CD14-positive monocyte (primary cell): ENCODE measurements at regions not wholly inside any gene's neighbourhood (a gene's known extent, or its start where the extent isn't known, plus 50 kb on each side); places are given as distances from the start of the nearest gene placed in this dataset.
A peak's percentile ranks its signal among the peaks of the same experiment; 100 is the strongest.

ENCODE experiments used
- DNase-seq, 3 donors: peaks; one replicate each; pipeline ENCODE4 v3.0.0-alpha.2; 2011 to 2022
- H2AFZ ChIP-seq: 2 replicates; pipeline ENCODE4 v1.6.0; 2012; ENCODE audit warnings: mild to moderate bottlenecking, low read depth, low read length, inconsistent platforms; ENCODE audit not compliant: insufficient read depth, poor library complexity, severe bottlenecking
- H3K27ac ChIP-seq, 2 donors: 1 replicate in 1 of 2; 2 replicates in 1 of 2; pipeline ENCODE4 v1.5.1; 2012 to 2013; ENCODE audit warnings: low read length in 2 of 2, control low read depth in 1 of 2, inconsistent platforms in 1 of 2, low read depth in 1 of 2, mild to moderate bottlenecking in 1 of 2
- H3K27me3 ChIP-seq, 2 donors: one replicate each; pipeline versions ENCODE4 v1.6.0 to v1.6.1; 2011 to 2013; ENCODE audit warnings: low read length in 2 of 2; ENCODE audit not compliant: control insufficient read depth in 2 of 2, insufficient read depth in 2 of 2
- H3K36me3 ChIP-seq, 2 donors: replicated peaks in 1 of 2; 1 replicate in 1 of 2; 2 replicates in 1 of 2; pipeline versions ENCODE4 v1.5.1 to v1.6.1; 2012 to 2013; ENCODE audit warnings: low read length in 2 of 2, control low read depth in 1 of 2, inconsistent platforms in 1 of 2, mild to moderate bottlenecking in 1 of 2; ENCODE audit not compliant: insufficient read depth in 2 of 2, control insufficient read depth in 1 of 2
- H3K4me1 ChIP-seq, 2 donors: 1 replicate in 1 of 2; 2 replicates in 1 of 2; pipeline versions ENCODE4 v1.5.1 to v1.6.1; 2012 to 2013; ENCODE audit warnings: low read length in 2 of 2, control low read depth in 1 of 2, inconsistent platforms in 1 of 2, mild to moderate bottlenecking in 1 of 2, moderate library complexity in 1 of 2; ENCODE audit not compliant: insufficient read depth in 2 of 2, control insufficient read depth in 1 of 2
- H3K4me2 ChIP-seq: replicated peaks from 2 replicates; pipeline ENCODE3; 2012; ENCODE audit warnings: low read length, moderate library complexity, mild to moderate bottlenecking; ENCODE audit not compliant: poor library complexity, severe bottlenecking; ENCODE audit errors: extremely low read depth
- H3K4me3 ChIP-seq, 3 experiments: fragments of 200-600 bp in 1 of 3; sonication (generic) in 1 of 3; replicated peaks in 1 of 3; 1 replicate in 2 of 3; 2 replicates in 1 of 3; pipeline ENCODE4 v1.5.1; 2011 to 2013; ENCODE audit warnings: low read length in 3 of 3, mild to moderate bottlenecking in 3 of 3, control low read depth in 2 of 3, low read depth in 2 of 3, inconsistent platforms in 1 of 3, moderate library complexity in 1 of 3
- H3K79me2 ChIP-seq: 2 replicates; pipeline ENCODE4 v1.6.0; 2012; ENCODE audit warnings: mild to moderate bottlenecking, control low read depth, inconsistent platforms, low read length, moderate library complexity; ENCODE audit not compliant: insufficient read depth
- H3K9ac ChIP-seq: 2 replicates; pipeline ENCODE4 v1.6.0; 2017; ENCODE audit warnings: low read length, mild to moderate bottlenecking; ENCODE audit not compliant: insufficient read depth, poor library complexity, severe bottlenecking
- H3K9me3 ChIP-seq, 2 donors: replicated peaks in 1 of 2; 1 replicate in 1 of 2; 2 replicates in 1 of 2; pipeline versions ENCODE4 v1.5.1 to v1.6.1; 2012 to 2013; ENCODE audit warnings: low read length in 2 of 2, control low read depth in 1 of 2; ENCODE audit not compliant: control insufficient read depth in 1 of 2, insufficient read depth in 1 of 2
- H4K20me1 ChIP-seq: 2 replicates; pipeline ENCODE4 v1.6.0; 2012; ENCODE audit warnings: mild to moderate bottlenecking, low read length, control low read depth, moderate library complexity; ENCODE audit not compliant: insufficient read depth
- H3K27ac Mint-ChIP-seq, 7 donors: one replicate each; pipeline ENCODE4 v1.8.0; 2020; ENCODE audit warnings: mild to moderate bottlenecking in 7 of 7, mixed read lengths in 7 of 7, moderate library complexity in 6 of 7, inconsistent platforms in 2 of 7
- H3K27me3 Mint-ChIP-seq, 3 donors: one replicate each; pipeline ENCODE4 v1.8.0; 2021 to 2022; ENCODE audit warnings: low read depth in 3 of 3, mild to moderate bottlenecking in 3 of 3, mixed read lengths in 3 of 3, moderate library complexity in 3 of 3, inconsistent platforms in 1 of 3
- H3K36me3 Mint-ChIP-seq, 2 donors: one replicate each; pipeline ENCODE4 v1.8.0; 2020; ENCODE audit warnings: mixed read lengths in 2 of 2, inconsistent platforms in 1 of 2, mild to moderate bottlenecking in 1 of 2
- H3K4me1 Mint-ChIP-seq: one replicate; pipeline ENCODE4 v1.8.0; 2020; ENCODE audit warnings: mild to moderate bottlenecking, mixed read lengths
- H3K4me3 Mint-ChIP-seq, 2 donors: one replicate each; pipeline ENCODE4 v1.8.0; 2020; ENCODE audit warnings: mild to moderate bottlenecking in 2 of 2, mixed read lengths in 2 of 2, moderate library complexity in 1 of 2
- H3K9me3 Mint-ChIP-seq, 7 donors: one replicate each; pipeline ENCODE4 v1.8.0; 2020 to 2022; ENCODE audit warnings: mixed read lengths in 7 of 7, mild to moderate bottlenecking in 6 of 7, moderate library complexity in 6 of 7, inconsistent platforms in 2 of 7
- WGBS: methylation state at CpG from one replicate; pipeline ENCODE4 v1.1.5; 2013; ENCODE audit warnings: missing lambda C conversion rate; ENCODE audit not compliant: insufficient coverage; 5-methylcytosine and 5-hydroxymethylcytosine counted together
- intact Hi-C, 2 donors: fragments of 100-400 bp; cut with micrococcal nuclease; formaldehyde crosslinking; loops; one replicate each; pipeline versions ENCODE4 v1.15.0 to v1.15.1; 2023
- TF ChIP-seq, protein P1 (sequence below): fragments of 200-600 bp; IDR thresholded peaks from one replicate; pipeline ENCODE4 v1.8.0; 2022; ENCODE audit warnings: antibody characterized with exemption, mild to moderate bottlenecking

DNA sequence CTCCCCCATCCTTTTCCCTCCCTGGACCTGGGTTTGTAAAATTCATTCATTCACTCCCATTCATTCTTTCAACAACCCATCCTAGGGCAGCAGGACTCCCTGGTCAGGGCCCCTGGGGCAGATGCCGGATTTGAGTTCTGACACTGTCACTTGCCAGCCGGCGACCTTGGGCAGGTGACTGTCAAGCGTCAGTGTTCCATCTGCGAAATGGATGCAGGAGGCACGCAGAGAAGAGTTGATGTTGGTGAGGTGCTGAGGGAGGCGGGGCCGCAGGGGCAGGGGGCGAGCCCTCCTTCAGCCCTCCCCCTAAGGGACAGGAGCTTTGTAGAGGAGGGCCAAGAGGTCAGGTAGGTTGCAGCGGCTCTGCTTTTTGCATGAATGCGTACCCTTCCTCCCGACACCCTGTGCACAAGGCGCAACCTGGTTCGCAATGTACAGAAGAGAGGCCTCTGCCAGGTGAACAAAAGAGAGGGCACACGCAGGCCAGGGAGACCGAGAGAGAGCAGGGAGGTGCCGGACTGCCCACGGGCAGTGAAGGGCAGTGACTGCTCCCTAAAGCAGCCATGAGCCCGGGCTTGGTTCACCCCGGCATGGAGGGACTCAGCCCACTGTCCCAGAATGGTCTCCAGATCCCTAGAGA lies 128.1 kb downstream of the BARX1 start:
- Histone ChIP-seq H3K4me3 (no peak overlapping the region), H3K9me3 (no peaks in the 10 kb centered on the region), H4K20me1 (no peaks in the 10 kb centered on the region), H3K9ac (no peak overlapping the region), H3K36me3 (no peaks in the 10 kb centered on the region), H3K27ac (no peak overlapping the region), H3K79me2 (no peaks in the 10 kb centered on the region), H2AFZ (no peak overlapping the region), H3K27me3 (peaks cover 0 to 32% of the 10 kb centered on the region in 2 donors), H3K4me1 (no peaks in the 10 kb centered on the region), H3K4me2 (no peak overlapping the region)
- Mint-ChIP-seq H3K4me1 (peaks cover 3% of the 10 kb centered on the region), H3K36me3 (no peaks in the 10 kb centered on the region), H3K9me3 (peaks cover 0 to 11% (median 4%) of the 10 kb centered on the region in 7 donors), H3K27ac (no peak overlapping the region), H3K27me3 (peaks cover 22 to 47% (median 39%) of the 10 kb centered on the region in 3 donors), H3K4me3 (peak overlapping the region in 1 of 2 donors; percentile 83)
- TF ChIP-seq, protein P1, sequence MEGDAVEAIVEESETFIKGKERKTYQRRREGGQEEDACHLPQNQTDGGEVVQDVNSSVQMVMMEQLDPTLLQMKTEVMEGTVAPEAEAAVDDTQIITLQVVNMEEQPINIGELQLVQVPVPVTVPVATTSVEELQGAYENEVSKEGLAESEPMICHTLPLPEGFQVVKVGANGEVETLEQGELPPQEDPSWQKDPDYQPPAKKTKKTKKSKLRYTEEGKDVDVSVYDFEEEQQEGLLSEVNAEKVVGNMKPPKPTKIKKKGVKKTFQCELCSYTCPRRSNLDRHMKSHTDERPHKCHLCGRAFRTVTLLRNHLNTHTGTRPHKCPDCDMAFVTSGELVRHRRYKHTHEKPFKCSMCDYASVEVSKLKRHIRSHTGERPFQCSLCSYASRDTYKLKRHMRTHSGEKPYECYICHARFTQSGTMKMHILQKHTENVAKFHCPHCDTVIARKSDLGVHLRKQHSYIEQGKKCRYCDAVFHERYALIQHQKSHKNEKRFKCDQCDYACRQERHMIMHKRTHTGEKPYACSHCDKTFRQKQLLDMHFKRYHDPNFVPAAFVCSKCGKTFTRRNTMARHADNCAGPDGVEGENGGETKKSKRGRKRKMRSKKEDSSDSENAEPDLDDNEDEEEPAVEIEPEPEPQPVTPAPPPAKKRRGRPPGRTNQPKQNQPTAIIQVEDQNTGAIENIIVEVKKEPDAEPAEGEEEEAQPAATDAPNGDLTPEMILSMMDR = no peak
- intact Hi-C loops = loop anchor here (5.0 kb wide), 1 partner anchor 135 kb away; no protein-coding TSS in a partner anchor
- no peak for DNase-seq
- 33% methylated on average over 12 of the region's 20 CpGs for WGBS

DNA sequence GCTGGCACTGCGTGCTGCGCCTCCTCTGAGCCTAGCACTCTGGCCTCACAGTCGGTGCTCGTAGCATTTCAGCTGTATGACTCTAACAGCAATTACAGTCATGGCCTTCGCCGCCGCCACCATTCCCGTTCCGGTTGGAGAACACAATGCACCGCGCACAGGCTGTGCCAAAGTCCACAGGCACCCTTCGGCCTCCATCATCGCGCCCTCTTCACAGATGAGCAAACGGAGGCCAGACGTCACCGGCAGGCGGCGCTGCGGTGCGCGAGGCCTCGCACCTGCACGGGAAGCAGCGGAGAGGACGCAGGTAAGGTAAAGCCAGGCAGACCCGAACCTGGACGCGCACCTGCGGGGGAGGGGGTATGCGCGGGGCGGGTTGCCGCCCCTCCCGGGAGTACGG lies 128.9 kb downstream of the BARX1 start:
- no peak for DNase-seq
- peaks cover 22 to 47% (median 41%) of the 10 kb centered on the region in 3 donors for H3K27me3 Mint-ChIP-seq
- no peak overlapping the region for H2AFZ ChIP-seq
- H3K9me3 ChIP-seq = no peaks in the 10 kb centered on the region
- no peak overlapping the region for H3K4me2 ChIP-seq
- peak overlapping the region in 1 of 2 donors; percentile 76 for H3K4me3 Mint-ChIP-seq
- no peaks in the 10 kb centered on the region for H3K4me1 ChIP-seq
- H3K9ac ChIP-seq = no peak overlapping the region
- no peaks in the 10 kb centered on the region for H3K36me3 ChIP-seq
- H3K27me3 ChIP-seq = peaks cover 0 to 32% of the 10 kb centered on the region in 2 donors
- no peaks in the 10 kb centered on the region for H3K79me2 ChIP-seq
- intact Hi-C loops = loop anchor here (5.0 kb wide), 1 partner anchor 136 kb away; no protein-coding TSS in a partner anchor
- H3K27ac Mint-ChIP-seq = no peak overlapping the region
- H3K27ac ChIP-seq = no peak overlapping the region
- 27% methylated on average over 30 of the region's 36 CpGs for WGBS
- peaks cover 0 to 11% (median 3%) of the 10 kb centered on the region in 7 donors for H3K9me3 Mint-ChIP-seq
- no peaks in the 10 kb centered on the region for H3K36me3 Mint-ChIP-seq
- no peaks in the 10 kb centered on the region for H4K20me1 ChIP-seq
- H3K4me3 ChIP-seq = no peak overlapping the region
- TF ChIP-seq, protein P1 = peak; percentile 18
- H3K4me1 Mint-ChIP-seq = peaks cover 3% of the 10 kb centered on the region
